Fibroblast of mammary gland (primary cell): ENCODE measurements at regions not wholly inside any gene's neighbourhood (a gene's known extent, or its start where the extent isn't known, plus 50 kb on each side); places are given as distances from the start of the nearest gene placed in this dataset.

Experiments
- DNase-seq: peaks from one replicate; pipeline ENCODE4 v3.0.0-alpha.2; 2010; ENCODE audit warnings: low read depth
- H3K4me3 ChIP-seq: 2 replicates; pipeline ENCODE4 v1.5.1; 2011; ENCODE audit warnings: low read depth, mild to moderate bottlenecking, low read length, moderate library complexity; ENCODE audit not compliant: control insufficient read depth
- CTCF ChIP-seq: conservative IDR thresholded peaks from 2 replicates; pipeline ENCODE4 v1.5.1; 2011; ENCODE audit warnings: low read depth, low read length, inconsistent platforms; ENCODE audit not compliant: control insufficient read depth, insufficient read depth

- H3K4me3 ChIP-seq: peak overlapping the region; percentile 37
- TF ChIP-seq CTCF: no peak
- DNase-seq: peak; percentile 81
Measured at GRCh38 chr6:7468382-7469081, 72.9 kb upstream of the DSP start.

GRCh38 chr6:7469696-7470095 is 71.8 kb upstream of the DSP start:
- H3K4me3 ChIP-seq: no peak overlapping the region
- no peak for TF ChIP-seq CTCF
- DNase-seq: peak; percentile 44

- no peak overlapping the region for H3K4me3 ChIP-seq
- no peak for DNase-seq
- TF ChIP-seq CTCF: no peak
Measured at GRCh38 chr6:7471171-7471570, 70.3 kb upstream of the DSP start.

- DNase-seq: no peak
- TF ChIP-seq CTCF: no peak
Measured at GRCh38 chr6:7473805-7474719, 67.4 kb upstream of the DSP start.

GRCh38 chr6:7475081-7475480 is 66.4 kb upstream of the DSP start:
- no peak for DNase-seq
- H3K4me3 ChIP-seq: no peak overlapping the region
- no peak for TF ChIP-seq CTCF

More at GRCh38 chr6:7473805-7474719, 67.4 kb upstream of the DSP start:
- no peak overlapping the region for H3K4me3 ChIP-seq

GRCh38 chr6:7479801-7480266 is 61.6 kb upstream of the DSP start:
- no peak for TF ChIP-seq CTCF
- peak; percentile 79 for DNase-seq
- no peak overlapping the region for H3K4me3 ChIP-seq
